Neural progenitor cell (in vitro differentiated cells): ENCODE measurements at regions not wholly inside any gene's neighbourhood (a gene's known extent, or its start where the extent isn't known, plus 50 kb on each side); places are given as distances from the start of the nearest gene placed in this dataset.
"Not testable (repeated sequence)": the region's sequence is repeated elsewhere in the genome, so short reads cannot be mapped to it uniquely, and the experiment has no call there.

Experiments used
- DNase-seq: peaks from one replicate; pipeline ENCODE4 v3.0.0-alpha.2; 2016; ENCODE audit warnings: low spot score
- H2AFZ ChIP-seq: fragments of 200-600 bp; sonication (generic); replicated peaks from 2 replicates; pipeline ENCODE4 v1.6.1; 2016; ENCODE audit warnings: antibody characterized with exemption
- H3F3A ChIP-seq: fragments of 200-600 bp; sonication (generic); 2 replicates; pipeline ENCODE4 v1.6.1; 2016; ENCODE audit warnings: antibody characterized with exemption, low read depth
- H3K27ac ChIP-seq: fragments of 200-600 bp; sonication (generic); 2 replicates; pipeline ENCODE4 v1.5.1; 2016; ENCODE audit warnings: mild to moderate bottlenecking
- H3K27me3 ChIP-seq: fragments of 200-600 bp; sonication (generic); 2 replicates; pipeline ENCODE4 v1.6.1; 2016; ENCODE audit warnings: mild to moderate bottlenecking, moderate library complexity
- H3K36me3 ChIP-seq: fragments of 200-600 bp; sonication (generic); 2 replicates; pipeline ENCODE4 v1.5.1; 2016
- H3K4me1 ChIP-seq: fragments of 200-600 bp; sonication (generic); 2 replicates; pipeline ENCODE4 v1.6.1; 2016; ENCODE audit warnings: mixed run types
- H3K4me2 ChIP-seq: fragments of 200-600 bp; sonication (generic); 2 replicates; pipeline ENCODE4 v1.6.1; 2016
- H3K4me3 ChIP-seq: fragments of 200-600 bp; sonication (generic); 2 replicates; pipeline ENCODE4 v1.5.1; 2016
- H3K79me2 ChIP-seq: fragments of 200-600 bp; sonication (generic); 2 replicates; pipeline ENCODE4 v1.6.1; 2016; ENCODE audit warnings: low read depth
- H3K9ac ChIP-seq: fragments of 200-600 bp; sonication (generic); 2 replicates; pipeline ENCODE4 v1.6.1; 2016
- H3K9me3 ChIP-seq: fragments of 200-600 bp; sonication (generic); 2 replicates; pipeline ENCODE4 v1.5.1; 2016; ENCODE audit warnings: low read depth
- H4K20me1 ChIP-seq: fragments of 200-600 bp; sonication (generic); 2 replicates; pipeline ENCODE4 v1.6.1; 2016; ENCODE audit warnings: low read depth
- H3K27ac Mint-ChIP-seq: 3 replicates; pipeline ENCODE4 v1.8.0; 2021; ENCODE audit warnings: mixed read lengths
- H3K27me3 Mint-ChIP-seq: 2 replicates; pipeline ENCODE4 v1.8.0; 2022; ENCODE audit warnings: low read depth, mild to moderate bottlenecking, inconsistent platforms, moderate library complexity, mixed read lengths; ENCODE audit not compliant: insufficient read depth
- H3K36me3 Mint-ChIP-seq: 3 replicates; pipeline ENCODE4 v1.8.0; 2021; ENCODE audit warnings: mixed read lengths
- H3K4me1 Mint-ChIP-seq: 3 replicates; pipeline ENCODE4 v1.8.0; 2021; ENCODE audit warnings: mixed read lengths
- H3K4me3 Mint-ChIP-seq: 3 replicates; pipeline ENCODE4 v1.8.0; 2021; ENCODE audit warnings: mild to moderate bottlenecking, moderate library complexity, mixed read lengths
- H3K9me3 Mint-ChIP-seq: 3 replicates; pipeline ENCODE4 v1.8.0; 2020; ENCODE audit warnings: mixed read lengths
- TF ChIP-seq, protein P1 (sequence below): fragments of 200-600 bp; sonication (generic); IDR thresholded peaks from 2 replicates; pipeline ENCODE4 v1.5.1; 2017; ENCODE audit warnings: antibody characterized with exemption, mild to moderate bottlenecking

DNA sequence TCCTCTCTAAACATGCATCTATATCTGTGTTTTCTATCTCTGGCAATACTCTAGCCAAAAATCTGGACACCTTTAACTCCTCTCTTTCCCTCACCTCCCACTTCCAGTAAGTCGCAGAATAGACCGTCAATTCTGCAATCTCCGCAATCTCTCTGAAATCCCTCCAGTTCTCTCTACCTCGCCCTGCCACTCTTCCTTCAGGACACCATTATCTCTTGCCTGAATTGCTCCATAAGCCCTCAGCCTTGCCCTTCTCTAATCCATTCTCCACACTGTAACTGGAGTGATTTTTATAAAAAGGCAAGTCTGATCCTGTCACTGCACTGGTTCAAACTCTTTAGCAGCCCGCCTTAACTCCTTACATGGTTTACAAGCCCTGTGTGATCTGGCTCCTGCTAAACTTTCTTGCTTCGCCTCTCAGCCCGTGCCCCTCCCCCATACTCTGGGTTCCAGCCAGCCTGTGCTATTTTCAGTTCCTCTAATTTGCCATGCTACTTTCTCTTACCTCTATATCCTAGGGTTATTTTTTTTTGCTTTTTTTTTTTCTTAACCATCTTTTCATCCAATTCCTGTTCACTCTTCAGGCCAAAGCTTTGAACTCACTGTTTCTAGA lies 73.0 kb upstream of the ARL17B start:
- not testable (repeated sequence) for H3K4me1 ChIP-seq, H3K27me3 Mint-ChIP-seq, H3K27ac ChIP-seq, H3F3A ChIP-seq, H3K9me3 Mint-ChIP-seq, H3K27ac Mint-ChIP-seq, H2AFZ ChIP-seq, H3K4me1 Mint-ChIP-seq, H3K9me3 ChIP-seq, H3K4me3 ChIP-seq, H3K36me3 ChIP-seq, H3K27me3 ChIP-seq, H3K36me3 Mint-ChIP-seq, H4K20me1 ChIP-seq, H3K4me3 Mint-ChIP-seq, H3K9ac ChIP-seq, H3K4me2 ChIP-seq, H3K79me2 ChIP-seq, DNase-seq

DNA sequence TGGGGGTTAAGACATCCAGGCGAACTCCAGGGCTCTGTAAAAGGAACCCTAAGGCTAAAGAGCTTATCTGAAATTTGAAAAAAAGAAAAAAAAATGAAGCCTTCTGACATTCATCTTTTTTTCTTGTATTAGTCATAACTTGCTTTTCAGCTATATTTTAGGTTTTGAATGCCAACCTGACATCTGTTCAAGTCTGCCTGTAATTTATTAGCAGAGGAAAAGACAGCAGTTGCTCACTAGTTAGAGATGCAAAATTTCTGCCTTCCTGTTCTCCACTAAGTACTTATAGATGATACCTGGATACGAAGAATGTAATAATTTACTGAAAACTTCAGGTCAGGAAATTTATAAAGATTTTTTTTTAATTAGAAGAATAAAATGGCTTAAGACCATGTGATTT lies 68.7 kb upstream of the ARL17B start:
- H3K9me3 Mint-ChIP-seq, DNase-seq, H3K36me3 ChIP-seq, H3K27me3 Mint-ChIP-seq, H3K9ac ChIP-seq, H3F3A ChIP-seq, H4K20me1 ChIP-seq, H3K9me3 ChIP-seq, H3K4me3 Mint-ChIP-seq, H3K79me2 ChIP-seq, H3K4me2 ChIP-seq, H3K27me3 ChIP-seq, H3K27ac Mint-ChIP-seq, H3K27ac ChIP-seq, H2AFZ ChIP-seq, H3K4me1 ChIP-seq, H3K36me3 Mint-ChIP-seq, H3K4me1 Mint-ChIP-seq, H3K4me3 ChIP-seq: not testable (repeated sequence)

DNA sequence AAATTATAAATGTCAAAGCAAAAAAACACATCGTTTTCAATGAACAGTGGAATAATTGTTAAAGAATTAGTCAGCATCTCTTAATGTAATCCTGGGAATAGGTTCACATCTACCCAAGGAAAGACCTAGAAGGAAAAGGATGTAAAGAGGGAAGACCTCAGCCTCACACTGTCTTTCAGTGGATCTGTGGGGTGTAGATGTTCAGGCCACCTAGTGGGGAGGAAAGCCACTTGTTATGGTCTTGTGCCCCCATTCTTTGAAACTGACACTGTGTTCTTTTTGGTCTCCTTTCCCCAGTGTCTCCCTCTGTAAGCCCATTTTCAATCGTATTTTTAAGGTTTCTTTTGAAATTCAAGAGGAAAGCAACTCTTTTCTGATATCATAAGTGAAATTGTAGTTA lies 68.1 kb upstream of the ARL17B start:
- H2AFZ ChIP-seq, DNase-seq, H3K27me3 Mint-ChIP-seq, H3K4me3 Mint-ChIP-seq, H3K36me3 ChIP-seq, H3K4me2 ChIP-seq, H3K9ac ChIP-seq, H3K36me3 Mint-ChIP-seq, H3K4me1 ChIP-seq, H3K9me3 ChIP-seq, H3K27me3 ChIP-seq, H3K9me3 Mint-ChIP-seq, H3K79me2 ChIP-seq, H3K4me3 ChIP-seq, H3F3A ChIP-seq, H4K20me1 ChIP-seq, H3K27ac ChIP-seq, H3K27ac Mint-ChIP-seq, H3K4me1 Mint-ChIP-seq: not testable (repeated sequence)

DNA sequence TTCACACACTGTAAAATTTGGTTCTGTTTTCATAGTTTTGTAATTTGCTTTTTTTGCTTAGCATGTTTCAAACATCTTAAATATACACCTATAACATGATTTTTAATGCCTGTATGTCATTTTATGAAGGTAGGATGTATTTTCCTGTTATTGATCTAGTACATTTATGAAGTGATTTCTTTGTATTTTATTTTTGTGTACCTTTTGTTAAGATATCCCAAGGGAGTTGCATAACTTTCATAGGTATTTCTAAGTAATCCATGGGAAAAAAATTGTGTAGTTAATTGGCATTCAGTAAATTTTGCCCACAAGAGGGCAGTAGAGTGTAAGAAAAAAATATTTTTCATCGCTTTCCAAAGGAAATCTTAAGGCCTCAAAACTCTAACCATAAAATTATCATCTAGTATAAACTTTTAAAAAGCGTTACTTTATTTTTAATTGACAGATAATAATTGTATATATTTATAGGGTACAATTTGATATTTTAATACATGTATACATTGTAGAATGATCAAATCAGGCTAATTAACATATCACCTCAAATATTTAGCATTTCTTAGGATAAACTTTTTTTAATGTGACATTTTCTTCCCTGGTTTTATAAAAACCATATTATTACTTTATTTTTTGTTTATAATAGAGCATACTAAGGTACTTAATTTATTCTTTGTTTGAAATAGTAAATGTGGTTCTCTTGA lies 62.8 kb upstream of the ARL17B start:
- not testable (repeated sequence) for H2AFZ ChIP-seq, H3K27ac ChIP-seq, H3K4me3 ChIP-seq, H3K4me1 ChIP-seq, DNase-seq, H3K79me2 ChIP-seq, H3K9ac ChIP-seq, H3K9me3 ChIP-seq, H3K36me3 ChIP-seq, H3K27me3 Mint-ChIP-seq, H3K4me2 ChIP-seq, H4K20me1 ChIP-seq, H3K9me3 Mint-ChIP-seq, H3K27ac Mint-ChIP-seq, H3K36me3 Mint-ChIP-seq, H3K27me3 ChIP-seq, H3F3A ChIP-seq, H3K4me1 Mint-ChIP-seq, H3K4me3 Mint-ChIP-seq
- TF ChIP-seq, protein P1, sequence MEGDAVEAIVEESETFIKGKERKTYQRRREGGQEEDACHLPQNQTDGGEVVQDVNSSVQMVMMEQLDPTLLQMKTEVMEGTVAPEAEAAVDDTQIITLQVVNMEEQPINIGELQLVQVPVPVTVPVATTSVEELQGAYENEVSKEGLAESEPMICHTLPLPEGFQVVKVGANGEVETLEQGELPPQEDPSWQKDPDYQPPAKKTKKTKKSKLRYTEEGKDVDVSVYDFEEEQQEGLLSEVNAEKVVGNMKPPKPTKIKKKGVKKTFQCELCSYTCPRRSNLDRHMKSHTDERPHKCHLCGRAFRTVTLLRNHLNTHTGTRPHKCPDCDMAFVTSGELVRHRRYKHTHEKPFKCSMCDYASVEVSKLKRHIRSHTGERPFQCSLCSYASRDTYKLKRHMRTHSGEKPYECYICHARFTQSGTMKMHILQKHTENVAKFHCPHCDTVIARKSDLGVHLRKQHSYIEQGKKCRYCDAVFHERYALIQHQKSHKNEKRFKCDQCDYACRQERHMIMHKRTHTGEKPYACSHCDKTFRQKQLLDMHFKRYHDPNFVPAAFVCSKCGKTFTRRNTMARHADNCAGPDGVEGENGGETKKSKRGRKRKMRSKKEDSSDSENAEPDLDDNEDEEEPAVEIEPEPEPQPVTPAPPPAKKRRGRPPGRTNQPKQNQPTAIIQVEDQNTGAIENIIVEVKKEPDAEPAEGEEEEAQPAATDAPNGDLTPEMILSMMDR = peak; percentile 29

DNA sequence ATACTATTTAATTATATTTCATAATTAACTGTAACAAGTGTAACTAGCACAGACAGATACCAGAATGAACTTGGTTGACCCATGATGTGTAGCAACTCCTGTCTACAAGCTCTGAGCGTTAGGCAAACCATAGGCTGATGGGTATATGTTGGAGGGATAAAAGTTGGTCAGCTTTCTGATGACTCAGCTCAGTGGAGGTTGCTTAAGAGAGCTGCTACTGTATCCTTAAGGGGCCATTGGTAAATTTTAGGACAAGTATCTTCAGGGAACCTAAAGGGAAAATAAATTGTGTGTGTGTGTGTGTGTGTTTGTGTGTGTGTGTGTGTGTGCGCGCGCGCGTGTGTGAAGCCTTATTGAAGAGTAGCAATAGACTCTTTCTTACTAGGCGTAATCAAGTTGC lies 56.3 kb upstream of the ARL17B start:
- H3K27ac Mint-ChIP-seq, H2AFZ ChIP-seq, H3K4me3 Mint-ChIP-seq, H3K27me3 ChIP-seq, H3K79me2 ChIP-seq, H3K4me2 ChIP-seq, H3K27me3 Mint-ChIP-seq, H4K20me1 ChIP-seq, H3K4me1 ChIP-seq, H3K4me1 Mint-ChIP-seq, H3K9me3 ChIP-seq, H3K36me3 ChIP-seq, H3K36me3 Mint-ChIP-seq, H3K27ac ChIP-seq, H3F3A ChIP-seq, H3K9ac ChIP-seq, H3K9me3 Mint-ChIP-seq, DNase-seq, H3K4me3 ChIP-seq: not testable (repeated sequence)

DNA sequence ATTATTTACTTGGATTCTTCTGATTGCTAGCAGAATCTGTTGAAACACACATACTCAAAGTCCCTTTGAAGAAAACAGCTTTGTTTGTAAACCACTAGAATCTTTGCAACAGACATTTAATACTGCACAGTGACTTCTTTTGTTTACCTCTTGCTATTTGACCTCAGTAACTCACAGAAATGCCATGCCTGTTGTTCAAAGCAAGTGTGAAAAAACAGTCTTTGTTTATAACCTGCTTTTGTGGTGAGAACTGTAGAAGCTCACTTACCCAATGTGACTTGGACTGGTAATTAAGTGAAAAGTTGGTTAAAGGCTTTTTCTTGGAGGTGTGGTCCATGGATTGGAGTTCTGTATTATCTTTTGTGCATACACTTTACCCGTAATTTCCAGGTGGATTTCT lies 55.7 kb upstream of the ARL17B start:
- H3K27me3 Mint-ChIP-seq, H3F3A ChIP-seq, DNase-seq, H3K9me3 Mint-ChIP-seq, H3K9ac ChIP-seq, H3K27me3 ChIP-seq, H3K4me2 ChIP-seq, H3K9me3 ChIP-seq, H3K4me3 ChIP-seq, H3K79me2 ChIP-seq, H3K4me3 Mint-ChIP-seq, H3K36me3 Mint-ChIP-seq, H2AFZ ChIP-seq, H3K27ac Mint-ChIP-seq, H3K27ac ChIP-seq, H3K4me1 Mint-ChIP-seq, H3K4me1 ChIP-seq, H3K36me3 ChIP-seq, H4K20me1 ChIP-seq: not testable (repeated sequence)

DNA sequence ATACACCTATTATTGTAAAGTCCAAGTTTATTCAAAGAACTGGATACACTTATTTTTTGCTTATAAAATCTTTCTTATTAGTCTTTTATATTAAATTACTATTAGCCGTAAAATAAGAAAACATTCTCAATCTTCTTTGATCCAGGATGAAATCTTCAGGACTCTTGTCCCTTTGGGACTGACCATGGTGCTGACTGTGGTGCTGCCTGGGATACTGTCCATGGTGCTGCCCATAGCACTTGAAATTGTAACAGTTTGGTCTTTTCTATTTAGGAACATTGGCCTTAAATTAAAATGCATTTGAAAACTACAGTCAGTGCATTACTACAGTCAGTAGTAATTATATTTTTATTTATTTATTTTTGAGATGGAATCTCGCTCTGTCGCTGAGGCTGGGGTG lies 53.0 kb upstream of the ARL17B start:
- not testable (repeated sequence) for H2AFZ ChIP-seq, H3K9me3 Mint-ChIP-seq, H3K4me3 ChIP-seq, H3K9ac ChIP-seq, H3F3A ChIP-seq, H3K27ac Mint-ChIP-seq, H3K4me3 Mint-ChIP-seq, H3K4me1 Mint-ChIP-seq, H3K27me3 Mint-ChIP-seq, DNase-seq, H3K36me3 ChIP-seq, H3K4me2 ChIP-seq, H3K4me1 ChIP-seq, H3K36me3 Mint-ChIP-seq, H3K27ac ChIP-seq, H3K79me2 ChIP-seq, H3K27me3 ChIP-seq, H3K9me3 ChIP-seq, H4K20me1 ChIP-seq

DNA sequence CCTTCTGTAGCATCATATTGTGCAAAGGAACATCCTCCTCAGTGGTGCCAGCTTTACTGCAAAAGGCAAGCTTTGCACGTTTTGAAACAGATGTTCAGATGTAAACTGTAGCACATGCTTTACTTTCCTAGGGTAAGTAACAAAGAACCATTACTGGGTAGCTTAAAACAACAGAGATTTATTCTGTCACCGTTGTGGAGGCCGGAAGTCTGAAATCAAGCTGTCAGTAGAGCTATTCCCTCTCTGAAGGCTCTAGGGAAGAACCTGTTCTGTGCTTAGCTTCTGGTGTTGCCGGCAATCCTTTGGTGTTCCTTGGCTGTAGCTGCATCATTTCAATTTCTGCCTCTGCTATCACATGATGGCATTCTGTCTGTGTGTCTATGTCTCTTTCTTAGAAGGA lies 50.6 kb upstream of the ARL17B start:
- not testable (repeated sequence) for H3K4me2 ChIP-seq, H3K9me3 Mint-ChIP-seq, H3K4me3 ChIP-seq, H3K27me3 Mint-ChIP-seq, H3K9me3 ChIP-seq, H3F3A ChIP-seq, H3K27ac Mint-ChIP-seq, H3K36me3 Mint-ChIP-seq, H3K36me3 ChIP-seq, H4K20me1 ChIP-seq, H3K9ac ChIP-seq, DNase-seq, H3K4me3 Mint-ChIP-seq, H3K79me2 ChIP-seq, H3K4me1 Mint-ChIP-seq, H3K27me3 ChIP-seq, H3K27ac ChIP-seq, H3K4me1 ChIP-seq, H2AFZ ChIP-seq
